H9 (cell line): ENCODE measurements at regions not wholly inside any gene's neighbourhood (a gene's known extent, or its start where the extent isn't known, plus 50 kb on each side); places are given as distances from the start of the nearest gene placed in this dataset.

Experiments
- DNase-seq: peaks from one replicate; pipeline ENCODE4 v3.0.0-alpha.2; 2017
- H2AFZ ChIP-seq: one replicate; pipeline ENCODE4 v1.6.1; 2013; ENCODE audit warnings: mild to moderate bottlenecking, low read length, control low read depth, moderate library complexity
- H2AK5ac ChIP-seq: 2 replicates; pipeline ENCODE4 v1.6.1; 2013; ENCODE audit warnings: low read length, control low read depth, mixed read lengths; ENCODE audit not compliant: insufficient read length
- H2BK120ac ChIP-seq: one replicate; pipeline ENCODE4 v1.6.1; 2013; ENCODE audit warnings: low read depth, mild to moderate bottlenecking, low read length, control low read depth, inconsistent platforms; ENCODE audit not compliant: poor library complexity, severe bottlenecking
- H2BK12ac ChIP-seq: 2 replicates; pipeline ENCODE4 v1.6.1; 2013; ENCODE audit warnings: low read length, control low read depth, mixed read lengths, low read depth; ENCODE audit not compliant: insufficient read length
- H2BK15ac ChIP-seq: 2 replicates; pipeline ENCODE4 v1.6.1; 2013; ENCODE audit warnings: low read depth, low read length, control low read depth
- H2BK20ac ChIP-seq: one replicate; pipeline ENCODE4 v1.6.1; 2013; ENCODE audit warnings: low read depth, mild to moderate bottlenecking, low read length, control low read depth, inconsistent platforms; ENCODE audit not compliant: poor library complexity, severe bottlenecking
- H2BK5ac ChIP-seq: 2 replicates; pipeline ENCODE4 v1.6.1; 2013; ENCODE audit warnings: low read length, control low read depth, mixed read lengths; ENCODE audit not compliant: insufficient read length
- H3K14ac ChIP-seq: 2 replicates; pipeline ENCODE4 v1.6.1; 2013; ENCODE audit warnings: low read length, control low read depth; ENCODE audit not compliant: insufficient read depth
- H3K18ac ChIP-seq: 2 replicates; pipeline ENCODE4 v1.6.1; 2013; ENCODE audit warnings: low read depth, mild to moderate bottlenecking, mixed read lengths, low read length, control low read depth; ENCODE audit not compliant: insufficient read length
- H3K23ac ChIP-seq: 2 replicates; pipeline ENCODE4 v1.6.1; 2013; ENCODE audit warnings: low read length, control low read depth, mixed read lengths, low read depth; ENCODE audit not compliant: insufficient read length
- H3K23me2 ChIP-seq: 2 replicates; pipeline ENCODE4 v1.6.1; 2013; ENCODE audit warnings: low read depth, mild to moderate bottlenecking, mixed read lengths, low read length, control low read depth; ENCODE audit not compliant: insufficient read length, poor library complexity, severe bottlenecking
- H3K27ac ChIP-seq: 2 replicates; pipeline ENCODE4 v1.5.1; 2013; ENCODE audit warnings: low read length, control low read depth, mixed read lengths, low read depth; ENCODE audit not compliant: insufficient read length
- H3K27me3 ChIP-seq: 2 replicates; pipeline ENCODE4 v1.6.1; 2013; ENCODE audit warnings: low read length, control low read depth, inconsistent platforms; ENCODE audit not compliant: insufficient read depth
- H3K4ac ChIP-seq: 2 replicates; pipeline ENCODE4 v1.6.1; 2013; ENCODE audit warnings: low read depth, mild to moderate bottlenecking, control low read depth, inconsistent platforms, low read length, moderate library complexity
- H3K4me1 ChIP-seq: 2 replicates; pipeline ENCODE4 v1.6.1; 2013; ENCODE audit warnings: low read length, control low read depth, inconsistent platforms; ENCODE audit not compliant: insufficient read depth
- H3K4me2 ChIP-seq: 2 replicates; pipeline ENCODE4 v1.6.1; 2013; ENCODE audit warnings: low read length, control low read depth, mixed read lengths; ENCODE audit not compliant: insufficient read length, insufficient read depth
- H3K56ac ChIP-seq: 2 replicates; pipeline ENCODE4 v1.6.1; 2013; ENCODE audit warnings: low read depth, mild to moderate bottlenecking, mixed read lengths, low read length, control low read depth; ENCODE audit not compliant: insufficient read length
- H3K79me1 ChIP-seq: 2 replicates; pipeline ENCODE4 v1.6.1; 2013; ENCODE audit warnings: low read depth, mild to moderate bottlenecking, moderate library complexity, low read length, control low read depth, inconsistent platforms; ENCODE audit not compliant: insufficient read depth, poor library complexity, severe bottlenecking
- H3K79me2 ChIP-seq: 2 replicates; pipeline ENCODE4 v1.6.1; 2013; ENCODE audit warnings: low read length, control low read depth, inconsistent platforms; ENCODE audit not compliant: insufficient read depth
- H3K9ac ChIP-seq: 2 replicates; pipeline ENCODE4 v1.6.1; 2013; ENCODE audit warnings: low read length, control low read depth, mixed read lengths; ENCODE audit not compliant: insufficient read length; ENCODE audit errors: extremely low read depth
- H3K9me3 ChIP-seq: one replicate; pipeline ENCODE4 v1.6.1; 2013; ENCODE audit warnings: low read depth, low read length, inconsistent platforms; ENCODE audit not compliant: control insufficient read depth
- H3T11ph ChIP-seq: one replicate; pipeline ENCODE4 v1.6.1; 2013; ENCODE audit warnings: mild to moderate bottlenecking, low read length, control low read depth, inconsistent platforms
- H4K20me1 ChIP-seq: one replicate; pipeline ENCODE4 v1.6.1; 2013; ENCODE audit not compliant: control insufficient read depth, insufficient read length, insufficient read depth
- H4K5ac ChIP-seq: 2 replicates; pipeline ENCODE4 v1.6.1; 2013; ENCODE audit warnings: low read depth, mild to moderate bottlenecking, mixed read lengths, low read length, control low read depth; ENCODE audit not compliant: insufficient read length
- H4K8ac ChIP-seq: replicated peaks from 2 replicates; pipeline ENCODE4 v1.6.1; 2013; ENCODE audit warnings: low read length, control low read depth, mixed read lengths, low read depth; ENCODE audit not compliant: insufficient read length
- H4K91ac ChIP-seq: 2 replicates; pipeline ENCODE4 v1.6.1; 2013; ENCODE audit warnings: low read depth, mild to moderate bottlenecking, moderate library complexity, mixed read lengths, low read length, control low read depth; ENCODE audit not compliant: insufficient read length
- H3K27ac Mint-ChIP-seq, 3 experiments: 2 replicates in 2 of 3; 3 replicates in 1 of 3; pipeline ENCODE4 v1.8.0; 2020 to 2021; ENCODE audit warnings: mixed read lengths in 3 of 3, mild to moderate bottlenecking in 1 of 3, moderate library complexity in 1 of 3
- H3K27me3 Mint-ChIP-seq: 2 replicates; pipeline ENCODE4 v1.8.0; 2021; ENCODE audit warnings: low read depth, mild to moderate bottlenecking, moderate library complexity, mixed read lengths
- H3K36me3 Mint-ChIP-seq, 3 experiments: 2 replicates in 2 of 3; 3 replicates in 1 of 3; pipeline ENCODE4 v1.8.0; 2020 to 2021; ENCODE audit warnings: low read depth in 3 of 3, mixed read lengths in 3 of 3; ENCODE audit not compliant: insufficient read depth in 1 of 3
- H3K4me1 Mint-ChIP-seq, 2 experiments: 2 replicates each; pipeline ENCODE4 v1.8.0; 2020; ENCODE audit warnings: mixed read lengths in 2 of 2
- H3K4me3 Mint-ChIP-seq, 2 experiments: 2 replicates in 1 of 2; 3 replicates in 1 of 2; pipeline ENCODE4 v1.8.0; 2020 to 2021; ENCODE audit warnings: mild to moderate bottlenecking in 2 of 2, mixed read lengths in 2 of 2, moderate library complexity in 1 of 2
- H3K9me3 Mint-ChIP-seq, 2 experiments: 2 replicates in 1 of 2; 3 replicates in 1 of 2; pipeline ENCODE4 v1.8.0; 2020; ENCODE audit warnings: mild to moderate bottlenecking in 2 of 2, mixed read lengths in 2 of 2, moderate library complexity in 1 of 2
- WGBS: extraction: QIAGEN DNeasy Blood & Tissue Kit; methylation state at CpG from one replicate; pipeline ENCODE4 v1.1.7; 2013; ENCODE audit warnings: missing lambda C conversion rate, low lambda C conversion rate, mixed read lengths; ENCODE audit not compliant: insufficient read length; ENCODE audit errors: extremely low coverage; 5-methylcytosine and 5-hydroxymethylcytosine counted together
- TF ChIP-seq, protein P1 (sequence below): fragments of 200-600 bp; sonication (generic); conservative IDR thresholded peaks from 3 replicates; pipeline ENCODE4 v1.8.0; 2021; ENCODE audit warnings: antibody characterized with exemption, mild to moderate bottlenecking

DNA sequence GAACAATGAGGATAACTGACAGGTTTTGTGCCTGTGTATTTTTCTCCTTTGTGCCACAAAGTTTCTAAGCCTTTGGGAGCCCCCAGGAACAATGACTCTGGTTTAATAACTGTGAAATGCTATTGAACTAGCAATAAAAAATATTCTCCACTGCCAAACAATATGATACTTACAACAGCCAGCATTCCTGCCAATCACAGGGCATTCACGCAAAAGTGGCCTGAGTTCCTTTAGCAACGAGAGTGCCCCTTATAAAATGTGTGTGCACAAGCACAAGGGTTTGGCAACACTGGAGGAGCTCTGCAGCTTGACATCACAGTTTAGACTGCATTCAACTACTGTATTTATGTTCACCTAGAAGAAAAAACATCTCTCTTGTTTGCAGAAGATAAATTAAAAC, 412.9 kb upstream of the NFE2L3 start:
- TF ChIP-seq, protein P1, sequence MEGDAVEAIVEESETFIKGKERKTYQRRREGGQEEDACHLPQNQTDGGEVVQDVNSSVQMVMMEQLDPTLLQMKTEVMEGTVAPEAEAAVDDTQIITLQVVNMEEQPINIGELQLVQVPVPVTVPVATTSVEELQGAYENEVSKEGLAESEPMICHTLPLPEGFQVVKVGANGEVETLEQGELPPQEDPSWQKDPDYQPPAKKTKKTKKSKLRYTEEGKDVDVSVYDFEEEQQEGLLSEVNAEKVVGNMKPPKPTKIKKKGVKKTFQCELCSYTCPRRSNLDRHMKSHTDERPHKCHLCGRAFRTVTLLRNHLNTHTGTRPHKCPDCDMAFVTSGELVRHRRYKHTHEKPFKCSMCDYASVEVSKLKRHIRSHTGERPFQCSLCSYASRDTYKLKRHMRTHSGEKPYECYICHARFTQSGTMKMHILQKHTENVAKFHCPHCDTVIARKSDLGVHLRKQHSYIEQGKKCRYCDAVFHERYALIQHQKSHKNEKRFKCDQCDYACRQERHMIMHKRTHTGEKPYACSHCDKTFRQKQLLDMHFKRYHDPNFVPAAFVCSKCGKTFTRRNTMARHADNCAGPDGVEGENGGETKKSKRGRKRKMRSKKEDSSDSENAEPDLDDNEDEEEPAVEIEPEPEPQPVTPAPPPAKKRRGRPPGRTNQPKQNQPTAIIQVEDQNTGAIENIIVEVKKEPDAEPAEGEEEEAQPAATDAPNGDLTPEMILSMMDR, result no peak
- Histone ChIP-seq H3K56ac (no peak overlapping the region), H2AFZ (no peak overlapping the region), H3K9me3 (no peaks in the 10 kb centered on the region), H3K27ac (no peak overlapping the region), H2BK5ac (no peak overlapping the region), H3K18ac (no peak overlapping the region), H3K4ac (no peak overlapping the region), H4K91ac (no peak overlapping the region), H3K14ac (no peak overlapping the region), H2BK120ac (no peak overlapping the region), H3K79me2 (no peaks in the 10 kb centered on the region), H3K4me2 (no peak overlapping the region), H2BK15ac (no peak overlapping the region), H2BK12ac (no peak overlapping the region), H3K23me2 (no peaks in the 10 kb centered on the region), H4K20me1 (no peaks in the 10 kb centered on the region), H3K79me1 (no peaks in the 10 kb centered on the region), H3T11ph (no peak overlapping the region), H3K27me3 (no peaks in the 10 kb centered on the region), H2AK5ac (no peak overlapping the region), H4K8ac (no peak overlapping the region), H2BK20ac (no peak overlapping the region), H4K5ac (no peak overlapping the region), H3K23ac (no peak overlapping the region), H3K4me1 (peaks cover 2% of the 10 kb centered on the region), H3K9ac (no peak overlapping the region)
- H3K27ac Mint-ChIP-seq, result no peak overlapping the region
- DNase-seq, result no peak
- H3K4me1 Mint-ChIP-seq, result peaks cover 16 to 18% of the 10 kb centered on the region in 2 experiments
- no peak overlapping the region for H3K4me3 Mint-ChIP-seq
- no peaks in the 10 kb centered on the region for H3K36me3 Mint-ChIP-seq
- H3K9me3 Mint-ChIP-seq, result no peaks in the 10 kb centered on the region; a peak in 1 of 5 replicates
- no CpG with 5 or more reads among the region's 2 CpGs for WGBS
- peaks cover 7% of the 10 kb centered on the region for H3K27me3 Mint-ChIP-seq
